ENCODE measurements at regions not wholly inside any gene's neighbourhood (a gene's known extent, or its start where the extent isn't known, plus 50 kb on each side); places are given as distances from the start of the nearest gene placed in this dataset.

- no peaks in the 10 kb centered on the region for H3K36me3 Mint-ChIP-seq
- H3K4me1 Mint-ChIP-seq (ENCODE audit: low read depth): no peaks in the 10 kb centered on the region
- POLR2A ChIA-PET: no interaction called here
- DNase-seq: no peak
- H3K27me3 Mint-ChIP-seq: peaks cover 4% of the 10 kb centered on the region
- no peaks in the 10 kb centered on the region for H3K9me3 Mint-ChIP-seq
- intact Hi-C loops (cut with micrococcal nuclease): no loop called here
- H3K27ac Mint-ChIP-seq: no peak overlapping the region
- CTCF ChIA-PET: no interaction called here
- no peak overlapping the region for H3K4me3 Mint-ChIP-seq
Measured at GRCh38 chr6:21842875-21843645, 249.5 kb downstream of the SOX4 start.

DNA sequence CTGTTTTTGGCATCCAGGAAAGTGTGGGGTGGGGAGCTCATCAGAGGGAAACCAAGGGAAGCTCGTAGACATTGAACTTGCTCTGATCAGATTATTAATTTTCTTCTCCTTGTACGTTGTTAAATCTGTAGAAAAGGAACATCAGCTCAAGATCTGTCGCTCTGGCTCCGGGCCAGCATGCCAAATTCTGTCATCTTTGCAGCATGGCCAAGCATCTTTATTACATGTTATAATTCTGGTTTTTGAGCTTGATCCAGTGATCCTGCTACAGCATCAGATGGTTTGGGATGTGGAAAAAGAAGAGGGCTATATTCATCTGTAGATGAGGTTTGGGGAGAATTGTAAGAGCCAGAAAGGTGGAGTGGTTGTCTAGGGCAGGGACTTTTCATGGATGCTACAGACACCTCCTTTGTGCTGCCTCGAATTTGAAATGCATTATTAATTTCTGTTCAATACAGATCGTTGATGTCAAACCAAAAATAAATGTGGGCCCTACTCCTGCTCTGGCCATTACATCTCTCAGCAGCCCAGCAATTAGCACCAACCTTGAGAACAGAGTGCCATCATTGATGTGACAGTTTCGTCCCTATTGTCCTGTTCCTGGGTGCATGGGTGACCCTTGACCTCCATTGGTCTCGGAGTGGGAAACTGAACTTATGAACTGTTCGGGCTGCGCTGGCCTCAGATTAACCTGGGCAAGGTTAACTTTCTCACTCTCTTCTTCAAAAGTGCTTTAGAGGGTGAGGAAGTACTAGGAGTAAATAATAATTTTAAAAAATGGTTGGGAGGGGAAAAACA lies 250.8 kb downstream of the SOX4 start:
- ChIA-PET CTCF (no interaction called here), POLR2A (no interaction called here)
- DNase-seq: no peak
- Mint-ChIP-seq H3K27ac (no peak overlapping the region), H3K4me1 (ENCODE audit: low read depth) (no peaks in the 10 kb centered on the region), H3K4me3 (no peak overlapping the region), H3K9me3 (no peaks in the 10 kb centered on the region), H3K27me3 (peaks cover 5% of the 10 kb centered on the region), H3K36me3 (no peaks in the 10 kb centered on the region)
- intact Hi-C loops (cut with micrococcal nuclease): no loop called here

- Mint-ChIP-seq H3K27ac (no peak overlapping the region), H3K4me1 (ENCODE audit: low read depth) (no peaks in the 10 kb centered on the region), H3K36me3 (no peaks in the 10 kb centered on the region), H3K4me3 (no peak overlapping the region), H3K9me3 (no peaks in the 10 kb centered on the region), H3K27me3 (peaks cover 5% of the 10 kb centered on the region)
- CTCF ChIA-PET: no interaction called here
- POLR2A ChIA-PET: no interaction called here
- intact Hi-C loops (cut with micrococcal nuclease): no loop called here
- no peak for DNase-seq
Measured at GRCh38 chr6:21845018-21845417, 251.5 kb downstream of the SOX4 start.

GRCh38 chr6:21845439-21846140 lies 252.0 kb downstream of the SOX4 start:
- Mint-ChIP-seq H3K4me3 (no peak overlapping the region), H3K36me3 (no peaks in the 10 kb centered on the region), H3K27ac (no peak overlapping the region), H3K9me3 (no peaks in the 10 kb centered on the region), H3K4me1 (ENCODE audit: low read depth) (no peaks in the 10 kb centered on the region), H3K27me3 (peaks cover 5% of the 10 kb centered on the region)
- intact Hi-C loops (cut with micrococcal nuclease): no loop called here
- POLR2A ChIA-PET: no interaction called here
- no peak for DNase-seq
- CTCF ChIA-PET: no interaction called here

GRCh38 chr6:21846541-21847451 lies 253.2 kb downstream of the SOX4 start:
- Mint-ChIP-seq H3K27ac (no peak overlapping the region), H3K27me3 (peaks cover 5% of the 10 kb centered on the region), H3K36me3 (no peaks in the 10 kb centered on the region), H3K9me3 (no peaks in the 10 kb centered on the region), H3K4me1 (ENCODE audit: low read depth) (no peaks in the 10 kb centered on the region), H3K4me3 (no peak overlapping the region)
- CTCF ChIA-PET: no interaction called here
- intact Hi-C loops (cut with micrococcal nuclease): no loop called here
- POLR2A ChIA-PET: no interaction called here
- DNase-seq: peak; percentile 16

- POLR2A ChIA-PET: no interaction called here
- H3K36me3 Mint-ChIP-seq: no peaks in the 10 kb centered on the region
- no peak overlapping the region for H3K27ac Mint-ChIP-seq
- intact Hi-C loops (cut with micrococcal nuclease): no loop called here
- no peak for DNase-seq
- H3K9me3 Mint-ChIP-seq: no peaks in the 10 kb centered on the region
- peaks cover 5% of the 10 kb centered on the region for H3K27me3 Mint-ChIP-seq
- H3K4me1 Mint-ChIP-seq (ENCODE audit: low read depth): no peaks in the 10 kb centered on the region
- no peak overlapping the region for H3K4me3 Mint-ChIP-seq
- CTCF ChIA-PET: no interaction called here
Measured at GRCh38 chr6:21847711-21848480, 254.3 kb downstream of the SOX4 start.

DNA sequence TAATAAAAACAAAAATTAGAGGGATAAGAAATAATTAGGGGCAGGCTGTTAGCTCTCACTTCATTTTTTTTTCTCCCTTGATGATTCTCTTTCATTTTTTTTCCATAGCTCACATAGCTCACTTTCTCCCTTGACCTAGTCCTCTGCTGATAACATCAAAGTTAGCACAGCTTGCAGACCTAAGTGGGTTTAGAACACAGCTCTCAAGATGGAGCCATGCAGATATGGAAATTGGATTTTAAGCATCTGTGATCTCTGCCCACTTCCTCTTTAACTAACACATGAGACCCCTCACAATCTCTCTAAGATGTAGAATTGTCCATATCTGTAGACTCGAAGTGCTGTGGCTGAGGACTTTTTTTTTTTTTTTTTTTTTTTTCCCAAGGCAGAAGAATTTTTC lies 257.1 kb downstream of the SOX4 start:
- no peak overlapping the region for H3K27ac Mint-ChIP-seq
- no peaks in the 10 kb centered on the region for H3K36me3 Mint-ChIP-seq
- H3K4me1 Mint-ChIP-seq (ENCODE audit: low read depth): no peaks in the 10 kb centered on the region
- intact Hi-C loops (cut with micrococcal nuclease): no loop called here
- ChIA-PET POLR2A (no interaction called here), CTCF (no interaction called here)
- no peaks in the 10 kb centered on the region for H3K9me3 Mint-ChIP-seq
- no peak for DNase-seq
- H3K4me3 Mint-ChIP-seq: no peak overlapping the region
- H3K27me3 Mint-ChIP-seq: peaks cover 3% of the 10 kb centered on the region

DNA sequence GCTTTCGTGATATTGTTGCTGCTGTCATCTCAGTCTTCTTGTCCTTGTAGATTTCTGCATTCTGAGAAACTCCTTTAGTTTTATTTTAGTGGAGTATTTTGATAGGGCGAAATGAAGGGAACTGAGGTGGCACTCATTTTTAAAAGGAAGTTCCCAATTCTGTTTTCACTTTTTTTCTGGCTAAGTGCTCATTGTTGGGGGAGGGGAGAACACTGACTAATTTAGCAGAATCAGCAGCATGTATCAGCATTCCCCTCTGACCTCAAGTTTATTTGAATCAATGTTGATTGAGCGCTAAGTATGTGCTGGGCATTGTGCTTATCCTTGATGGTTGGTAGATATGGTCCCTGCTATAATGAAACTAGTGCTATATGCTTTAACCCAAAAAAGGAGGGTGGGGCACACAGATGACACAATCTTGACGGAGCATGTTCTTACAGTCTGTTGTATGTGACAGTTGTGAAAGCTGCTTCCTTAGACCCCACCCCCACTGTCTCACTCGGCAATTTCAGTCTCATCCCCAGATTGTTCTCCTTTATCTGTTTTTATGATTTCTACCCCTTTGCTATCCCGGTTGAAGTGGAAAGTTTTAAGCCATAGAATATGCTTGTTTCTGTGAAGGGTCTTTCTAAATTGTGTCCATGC lies 262.4 kb downstream of the SOX4 start:
- POLR2A ChIA-PET: no interaction called here
- H3K36me3 Mint-ChIP-seq: no peaks in the 10 kb centered on the region

GRCh38 chr6:21856456-21856825 lies 262.9 kb downstream of the SOX4 start:
- ChIA-PET CTCF (no interaction called here), POLR2A (no interaction called here)
- intact Hi-C loops (cut with micrococcal nuclease): no loop called here
- no peaks in the 10 kb centered on the region for H3K27me3 Mint-ChIP-seq
- H3K36me3 Mint-ChIP-seq: no peaks in the 10 kb centered on the region
- DNase-seq: no peak
- H3K9me3 Mint-ChIP-seq: peaks cover 3% of the 10 kb centered on the region
- no peak overlapping the region for H3K27ac Mint-ChIP-seq
- no peaks in the 10 kb centered on the region for H3K4me1 Mint-ChIP-seq (ENCODE audit: low read depth)
- no peak overlapping the region for H3K4me3 Mint-ChIP-seq

More for the DNA sequence above, 262.4 kb downstream of the SOX4 start:
- H3K4me1 Mint-ChIP-seq (ENCODE audit: low read depth): no peaks in the 10 kb centered on the region
- DNase-seq: no peak
- CTCF ChIA-PET: no interaction called here
- intact Hi-C loops (cut with micrococcal nuclease): no loop called here
- H3K27ac Mint-ChIP-seq: no peak overlapping the region
- H3K27me3 Mint-ChIP-seq: no peaks in the 10 kb centered on the region
- H3K9me3 Mint-ChIP-seq: no peaks in the 10 kb centered on the region
- no peak overlapping the region for H3K4me3 Mint-ChIP-seq

GRCh38 chr6:21856844-21857243 lies 263.3 kb downstream of the SOX4 start:
- ChIA-PET CTCF (no interaction called here), POLR2A (no interaction called here)
- Mint-ChIP-seq H3K36me3 (no peaks in the 10 kb centered on the region), H3K9me3 (peaks cover 3% of the 10 kb centered on the region), H3K27me3 (no peaks in the 10 kb centered on the region), H3K4me3 (no peak overlapping the region), H3K27ac (no peak overlapping the region), H3K4me1 (ENCODE audit: low read depth) (no peaks in the 10 kb centered on the region)
- intact Hi-C loops (cut with micrococcal nuclease): no loop called here
- no peak for DNase-seq

- DNase-seq: no peak
- no peak overlapping the region for H3K4me3 Mint-ChIP-seq
- POLR2A ChIA-PET: no interaction called here
Measured at GRCh38 chr6:21858076-21858475, 264.5 kb downstream of the SOX4 start.

More at GRCh38 chr6:21858076-21858475, 264.5 kb downstream of the SOX4 start:
- intact Hi-C loops (cut with micrococcal nuclease): no loop called here
- H3K27ac Mint-ChIP-seq: no peak overlapping the region
- CTCF ChIA-PET: no interaction called here
- H3K27me3 Mint-ChIP-seq: no peaks in the 10 kb centered on the region
- no peaks in the 10 kb centered on the region for H3K36me3 Mint-ChIP-seq
- peaks cover 3% of the 10 kb centered on the region for H3K9me3 Mint-ChIP-seq
- no peaks in the 10 kb centered on the region for H3K4me1 Mint-ChIP-seq (ENCODE audit: low read depth)
